ENCODE measurements at regions not wholly inside any gene's neighbourhood (a gene's known extent, or its start where the extent isn't known, plus 50 kb on each side); places are given as distances from the start of the nearest gene placed in this dataset.

GRCh38 chr14:61171727-61172126 is 109.4 kb downstream of the TMEM30B start:
- no peaks in the 10 kb centered on the region for H3K9me3 ChIP-seq
- in situ Hi-C loops (cut with MboI; ENCODE audit: low sequenced_read_pairs): no loop called here
- H3K4me1 ChIP-seq: no peaks in the 10 kb centered on the region

GRCh38 chr14:61168141-61168540 is 113.0 kb downstream of the TMEM30B start:
- DNase-seq (ENCODE audit: low spot score in 2 of 2): no peak
- no peak overlapping the region for H3K4me3 ChIP-seq
- no peaks in the 10 kb centered on the region for H3K9me3 ChIP-seq
- in situ Hi-C loops (cut with MboI; ENCODE audit: low sequenced_read_pairs): no loop called here
- H3K27me3 ChIP-seq (ENCODE audit: low read depth): no peaks in the 10 kb centered on the region
- no peaks in the 10 kb centered on the region for H3K36me3 ChIP-seq (replicated peaks)
- H3K4me1 ChIP-seq: no peaks in the 10 kb centered on the region

More at GRCh38 chr14:61171727-61172126, 109.4 kb downstream of the TMEM30B start:
- DNase-seq (ENCODE audit: low spot score in 2 of 2): no peak
- Histone ChIP-seq H3K36me3 (replicated peaks) (no peaks in the 10 kb centered on the region), H3K4me3 (no peak overlapping the region), H3K27me3 (ENCODE audit: low read depth) (no peaks in the 10 kb centered on the region)

- Histone ChIP-seq H3K27me3 (ENCODE audit: low read depth) (no peaks in the 10 kb centered on the region), H3K4me3 (no peak overlapping the region), H3K9me3 (no peaks in the 10 kb centered on the region), H3K36me3 (replicated peaks) (no peaks in the 10 kb centered on the region), H3K4me1 (no peaks in the 10 kb centered on the region)
- in situ Hi-C loops (cut with MboI; ENCODE audit: low sequenced_read_pairs): no loop called here
- DNase-seq (ENCODE audit: low spot score in 2 of 2): no peak
Observed at GRCh38 chr14:61167642-61168041, 113.5 kb downstream of the TMEM30B start.

GRCh38 chr14:61160798-61161197 is 120.3 kb downstream of the TMEM30B start:
- H3K9me3 ChIP-seq: no peaks in the 10 kb centered on the region; the same call in 1 of the 2 replicates
- no peaks in the 10 kb centered on the region for H3K27me3 ChIP-seq (ENCODE audit: low read depth)
- DNase-seq (ENCODE audit: low spot score in 2 of 2): no peak
- H3K36me3 ChIP-seq (replicated peaks): no peaks in the 10 kb centered on the region
- no peak overlapping the region for H3K4me3 ChIP-seq
- in situ Hi-C loops (cut with MboI; ENCODE audit: low sequenced_read_pairs): no loop called here
- H3K4me1 ChIP-seq: no peaks in the 10 kb centered on the region

GRCh38 chr14:61154641-61155040 is 126.5 kb downstream of the TMEM30B start:
- Histone ChIP-seq H3K27me3 (ENCODE audit: low read depth) (no peaks in the 10 kb centered on the region), H3K4me3 (no peak overlapping the region), H3K4me1 (no peaks in the 10 kb centered on the region), H3K9me3 (no peaks in the 10 kb centered on the region), H3K36me3 (replicated peaks) (no peaks in the 10 kb centered on the region)
- DNase-seq (ENCODE audit: low spot score in 2 of 2): no peak
- in situ Hi-C loops (cut with MboI; ENCODE audit: low sequenced_read_pairs): no loop called here

GRCh38 chr14:61153914-61154545 is 127.1 kb downstream of the TMEM30B start:
- no peaks in the 10 kb centered on the region for H3K9me3 ChIP-seq
- no peaks in the 10 kb centered on the region for H3K27me3 ChIP-seq (ENCODE audit: low read depth)
- in situ Hi-C loops (cut with MboI; ENCODE audit: low sequenced_read_pairs): no loop called here
- DNase-seq (ENCODE audit: low spot score in 2 of 2): no peak
- no peaks in the 10 kb centered on the region for H3K36me3 ChIP-seq (replicated peaks)
- H3K4me3 ChIP-seq: no peak overlapping the region
- no peaks in the 10 kb centered on the region for H3K4me1 ChIP-seq

GRCh38 chr14:61153431-61153830 is 127.7 kb downstream of the TMEM30B start:
- in situ Hi-C loops (cut with MboI; ENCODE audit: low sequenced_read_pairs): no loop called here
- Histone ChIP-seq H3K36me3 (replicated peaks) (no peaks in the 10 kb centered on the region), H3K27me3 (ENCODE audit: low read depth) (no peaks in the 10 kb centered on the region), H3K4me3 (no peak overlapping the region), H3K4me1 (no peaks in the 10 kb centered on the region), H3K9me3 (no peaks in the 10 kb centered on the region)
- DNase-seq (ENCODE audit: low spot score in 2 of 2): no peak

- Histone ChIP-seq H3K27me3 (ENCODE audit: low read depth) (no peaks in the 10 kb centered on the region), H3K4me1 (no peaks in the 10 kb centered on the region), H3K9me3 (no peaks in the 10 kb centered on the region), H3K4me3 (no peak overlapping the region), H3K36me3 (replicated peaks) (no peaks in the 10 kb centered on the region)
- in situ Hi-C loops (cut with MboI; ENCODE audit: low sequenced_read_pairs): no loop called here
- no peak for DNase-seq (ENCODE audit: low spot score in 2 of 2)
Observed at GRCh38 chr14:61152851-61153364, 128.2 kb downstream of the TMEM30B start.

GRCh38 chr14:61151251-61151650 is 129.9 kb downstream of the TMEM30B start:
- Histone ChIP-seq H3K4me3 (no peak overlapping the region), H3K4me1 (no peaks in the 10 kb centered on the region), H3K27me3 (ENCODE audit: low read depth) (no peaks in the 10 kb centered on the region), H3K36me3 (replicated peaks) (no peaks in the 10 kb centered on the region), H3K9me3 (no peaks in the 10 kb centered on the region)
- in situ Hi-C loops (cut with MboI; ENCODE audit: low sequenced_read_pairs): no loop called here
- DNase-seq (ENCODE audit: low spot score in 2 of 2): no peak

- H3K4me1 ChIP-seq: no peaks in the 10 kb centered on the region
- no peaks in the 10 kb centered on the region for H3K27me3 ChIP-seq (ENCODE audit: low read depth)
- no peak for DNase-seq (ENCODE audit: low spot score in 2 of 2)
- no peaks in the 10 kb centered on the region for H3K36me3 ChIP-seq (replicated peaks)
- no peaks in the 10 kb centered on the region for H3K9me3 ChIP-seq
- in situ Hi-C loops (cut with MboI; ENCODE audit: low sequenced_read_pairs): no loop called here
- no peak overlapping the region for H3K4me3 ChIP-seq
Observed at GRCh38 chr14:61150851-61151250, 130.3 kb downstream of the TMEM30B start.

GRCh38 chr14:61149896-61150295 is 131.2 kb downstream of the TMEM30B start:
- Histone ChIP-seq H3K4me1 (no peaks in the 10 kb centered on the region), H3K27me3 (ENCODE audit: low read depth) (no peaks in the 10 kb centered on the region), H3K9me3 (no peaks in the 10 kb centered on the region), H3K36me3 (replicated peaks) (no peaks in the 10 kb centered on the region), H3K4me3 (no peak overlapping the region)
- in situ Hi-C loops (cut with MboI; ENCODE audit: low sequenced_read_pairs): no loop called here
- no peak for DNase-seq (ENCODE audit: low spot score in 2 of 2)

GRCh38 chr14:61148742-61149350 is 132.3 kb downstream of the TMEM30B start:
- H3K27me3 ChIP-seq (ENCODE audit: low read depth): no peaks in the 10 kb centered on the region
- no peaks in the 10 kb centered on the region for H3K36me3 ChIP-seq (replicated peaks)
- in situ Hi-C loops (cut with MboI; ENCODE audit: low sequenced_read_pairs): no loop called here
- H3K4me3 ChIP-seq: no peak overlapping the region
- DNase-seq (ENCODE audit: low spot score in 2 of 2): no peak
- no peaks in the 10 kb centered on the region for H3K4me1 ChIP-seq
- H3K9me3 ChIP-seq: no peaks in the 10 kb centered on the region; the same call in 1 of the 2 replicates

- H3K4me3 ChIP-seq: no peak overlapping the region
- no peak for DNase-seq (ENCODE audit: low spot score in 2 of 2)
- no peaks in the 10 kb centered on the region for H3K4me1 ChIP-seq
- no peaks in the 10 kb centered on the region for H3K27me3 ChIP-seq (ENCODE audit: low read depth)
- no peaks in the 10 kb centered on the region for H3K36me3 ChIP-seq (replicated peaks)
- in situ Hi-C loops (cut with MboI; ENCODE audit: low sequenced_read_pairs): no loop called here
- H3K9me3 ChIP-seq: no peaks in the 10 kb centered on the region; the same call in none of the 2 replicates
Observed at GRCh38 chr14:61147831-61148549, 133.1 kb downstream of the TMEM30B start.

- no peak overlapping the region for H3K4me3 ChIP-seq
- no peaks in the 10 kb centered on the region for H3K4me1 ChIP-seq
- H3K9me3 ChIP-seq: no peaks in the 10 kb centered on the region; the same call in none of the 2 replicates
- no peaks in the 10 kb centered on the region for H3K36me3 ChIP-seq (replicated peaks)
- no peak for DNase-seq (ENCODE audit: low spot score in 2 of 2)
- no peaks in the 10 kb centered on the region for H3K27me3 ChIP-seq (ENCODE audit: low read depth)
- in situ Hi-C loops (cut with MboI; ENCODE audit: low sequenced_read_pairs): no loop called here
Observed at GRCh38 chr14:61147381-61147821, 133.7 kb downstream of the TMEM30B start.
